HepG2 (cell line): ENCODE measurements at regions not wholly inside any gene's neighbourhood (a gene's known extent, or its start where the extent isn't known, plus 50 kb on each side); places are given as distances from the start of the nearest gene placed in this dataset.

Experiments
- ATAC-seq: fragments of 200-7000 bp; cut with Tn5 transposase; 3 replicates; pipeline ENCODE4 v1.9.1; 2020; ENCODE audit warnings: mild to moderate bottlenecking, moderate library complexity
- BruUV-seq: library from RNA; stranded (reverse); fragments of 400-500 nt; replicated peaks from 2 replicates; lab custom pipeline; 2021; lab: Mats Ljungman, UMichigan
- CTCF ChIA-PET: fragments of 300-600 bp; formaldehyde crosslinking; extraction: SDS; loops from one replicate; lab custom pipeline; 2021; ENCODE audit warnings: low total read pairs, inconsistent platforms, low intra/inter-chr PET ratio; lab: Yijun Ruan, JAX
- POLR2A ChIA-PET: fragments of 350-600 bp; sonication (Branson Sonifier 250); formaldehyde crosslinking; loops from one replicate; lab custom pipeline; 2020; ENCODE audit warnings: antibody characterized with exemption, inconsistent platforms; lab: Yijun Ruan, JAX
- DNase-seq: peaks from one replicate; pipeline ENCODE4 v3.0.0-alpha.2; 2015; ENCODE audit warnings: low spot score
- FAIRE-seq: peaks from 3 replicates; lab custom pipeline; 2011; peaks lifted over from hg19 to GRCh38; lab: Jason Lieb, UNC
- H2AFZ ChIP-seq: one replicate; pipeline ENCODE4 v1.6.1; 2011; ENCODE audit warnings: low read length, inconsistent platforms
- H3K27ac ChIP-seq: fragments of 300-600 bp; 3 replicates; pipeline ENCODE4 v1.8.0; 2011; ENCODE audit warnings: mixed run types, mild to moderate bottlenecking, mixed read lengths, low read length, inconsistent platforms; ENCODE audit not compliant: insufficient read depth; ENCODE audit errors: extremely low read length
- H3K27me3 ChIP-seq, 2 experiments: fragments of 200-600 bp in 1 of 2; 2 replicates in 1 of 2; 3 replicates in 1 of 2; pipeline versions ENCODE4 v1.6.0 to v1.8.0; 2011; ENCODE audit warnings: low read length in 2 of 2, mild to moderate bottlenecking in 2 of 2, moderate library complexity in 2 of 2, inconsistent platforms in 1 of 2; ENCODE audit not compliant: insufficient read depth in 2 of 2, control insufficient read depth in 1 of 2
- H3K36me3 ChIP-seq, 2 experiments: fragments of 200-600 bp in 1 of 2; replicated peaks in 1 of 2; 2 replicates in 1 of 2; 3 replicates in 1 of 2; pipeline versions ENCODE4 v1.5.1 to v1.8.0; 2011; ENCODE audit warnings: low read length in 2 of 2, inconsistent platforms in 1 of 2; ENCODE audit not compliant: insufficient read depth in 2 of 2, control insufficient read depth in 1 of 2
- H3K4me1 ChIP-seq: 2 replicates; pipeline ENCODE4 v1.5.1; 2012; ENCODE audit warnings: low read length, inconsistent platforms; ENCODE audit not compliant: insufficient read depth
- H3K4me2 ChIP-seq: 2 replicates; pipeline ENCODE4 v1.6.0; 2011; ENCODE audit warnings: low read depth, low read length, inconsistent platforms
- H3K4me3 ChIP-seq, 3 experiments: fragments of 200-600 bp in 1 of 3; sonication (generic), shearing (Covaris generic) in 1 of 3; replicated peaks in 1 of 3; 2 replicates each; pipeline ENCODE4 v1.5.1; 2011 to 2016; ENCODE audit warnings: low read length in 3 of 3, inconsistent platforms in 2 of 3, low read depth in 2 of 3, mild to moderate bottlenecking in 2 of 3, control low read depth in 1 of 3, mixed read lengths in 1 of 3; ENCODE audit not compliant: insufficient read depth in 1 of 3
- H3K79me2 ChIP-seq: one replicate; pipeline ENCODE4 v1.6.1; 2011; ENCODE audit warnings: low read length, inconsistent platforms; ENCODE audit not compliant: insufficient read depth
- H3K9ac ChIP-seq: 2 replicates; pipeline ENCODE4 v1.6.0; 2011; ENCODE audit warnings: mild to moderate bottlenecking, low read depth, low read length, inconsistent platforms; ENCODE audit not compliant: insufficient read depth
- H3K9me3 ChIP-seq: 2 replicates; pipeline ENCODE4 v1.5.1; 2012; ENCODE audit warnings: mild to moderate bottlenecking, low read length
- H4K20me1 ChIP-seq: 2 replicates; pipeline ENCODE4 v1.6.0; 2011; ENCODE audit warnings: inconsistent platforms, mild to moderate bottlenecking, low read length, moderate library complexity; ENCODE audit not compliant: insufficient read depth
- ATAD3A ChIP-seq: sonication (generic); formaldehyde crosslinking; IDR thresholded peaks from 2 replicates; pipeline ENCODE4 v1.4.0; 2020; ENCODE audit warnings: missing genetic modification reagents
- FOXM1 ChIP-seq: sonication (generic); formaldehyde crosslinking; IDR thresholded peaks from 2 replicates; pipeline ENCODE4 v1.5.0; 2020; ENCODE audit warnings: missing genetic modification reagents
- GZF1 ChIP-seq: sonication (generic); formaldehyde crosslinking; IDR thresholded peaks from 2 replicates; pipeline ENCODE4 v1.5.1; 2020; ENCODE audit warnings: mild to moderate bottlenecking, missing genetic modification reagents
- HMGA1 ChIP-seq: sonication (generic); formaldehyde crosslinking; conservative IDR thresholded peaks from 2 replicates; pipeline ENCODE4 v1.4.0; 2020; ENCODE audit warnings: missing genetic modification reagents
- HNRNPH1 ChIP-seq: fragments of 200-400 bp; formaldehyde crosslinking; optimal IDR thresholded peaks from 2 replicates; pipeline ENCODE3; 2017; ENCODE audit warnings: mild to moderate bottlenecking, low read depth, low read length
- JUNB ChIP-seq: sonication (generic); formaldehyde crosslinking; IDR thresholded peaks from 2 replicates; pipeline ENCODE4 v1.8.0; 2022; ENCODE audit warnings: missing genetic modification reagents, mild to moderate bottlenecking, borderline replicate concordance
- PLRG1 ChIP-seq: fragments of 450-650 bp; conservative IDR thresholded peaks from 2 replicates; pipeline ENCODE4 v1.6.1; 2016
- SCMH1 ChIP-seq: sonication (generic); formaldehyde crosslinking; IDR thresholded peaks from 2 replicates; pipeline ENCODE4 v1.9.0; 2021; ENCODE audit warnings: missing genetic modification reagents, mild to moderate bottlenecking, borderline replicate concordance
- SMAD3 ChIP-seq: sonication (generic); formaldehyde crosslinking; IDR thresholded peaks from 2 replicates; pipeline ENCODE4 v1.4.0; 2020; ENCODE audit warnings: missing genetic modification reagents
- STAG1 ChIP-seq: sonication (generic); formaldehyde crosslinking; IDR thresholded peaks from 2 replicates; pipeline ENCODE4 v1.4.0; 2020; ENCODE audit warnings: missing genetic modification reagents
- ZNF773 ChIP-seq: sonication (generic); formaldehyde crosslinking; IDR thresholded peaks from 2 replicates; pipeline ENCODE4 v1.4.0; 2020; ENCODE audit warnings: missing genetic modification reagents, borderline replicate concordance
- WGBS: methylation state at CpG from one replicate; pipeline ENCODE4 v1.1.6; 2017; ENCODE audit warnings: low lambda C conversion rate; 5-methylcytosine and 5-hydroxymethylcytosine counted together
- in situ Hi-C: cut with HindIII; loops from 2 replicates; pipeline ENCODE4 v1.10.0; 2017; ENCODE audit warnings: low pct_unique_long_range_greater_than_20kb; ENCODE audit not compliant: extremely low pct_ligation_motif_present
- intact Hi-C: fragments of 100-400 bp; cut with micrococcal nuclease; formaldehyde crosslinking; loops from one replicate; pipeline ENCODE4 v1.10.0; 2022; ENCODE audit not compliant: unreplicated experiment
- TF ChIP-seq, protein P1 (sequence below): sonication (generic); formaldehyde crosslinking; IDR thresholded peaks from 2 replicates; pipeline ENCODE4 v1.5.1; 2020; ENCODE audit warnings: missing genetic modification reagents, mild to moderate bottlenecking, borderline replicate concordance
- TF ChIP-seq, protein P2 (sequence below): sonication (generic); formaldehyde crosslinking; IDR thresholded peaks from 2 replicates; pipeline ENCODE4 v1.9.0; 2021; ENCODE audit warnings: missing genetic modification reagents, mild to moderate bottlenecking, borderline replicate concordance

GRCh38 chr3:64921281-64922065 lies 233.7 kb upstream of the ADAMTS9 start (continued):
- no peak for TF ChIP-seq ATAD3A

GRCh38 chr3:64919934-64920333 lies 232.1 kb upstream of the ADAMTS9 start:
- in situ Hi-C loops = no loop called here

More at GRCh38 chr3:64919934-64920333, 232.1 kb upstream of the ADAMTS9 start:
- H2AFZ ChIP-seq = no peak overlapping the region
- no peaks in the 10 kb centered on the region for H3K36me3 ChIP-seq
- intact Hi-C loops = no loop called here
- no peaks in the 10 kb centered on the region for H3K9me3 ChIP-seq
- ATAC-seq (no peak), FAIRE-seq (no peak), DNase-seq (no peak)
- POLR2A ChIA-PET = no interaction called here
- no peaks in the 10 kb centered on the region for H3K79me2 ChIP-seq
- BruUV-seq = no TSS peak
- no peak overlapping the region for H3K27ac ChIP-seq
- no peaks in the 10 kb centered on the region for H3K4me1 ChIP-seq
- CTCF ChIA-PET = no interaction called here
- 60% methylated on average over 1 of the region's 1 CpG for WGBS
- TF ChIP-seq HNRNPH1 = no peak
- TF ChIP-seq PLRG1 = no peak
- no peak for TF ChIP-seq GZF1 (CRISPR knock-in tag)
- TF ChIP-seq, protein P1, sequence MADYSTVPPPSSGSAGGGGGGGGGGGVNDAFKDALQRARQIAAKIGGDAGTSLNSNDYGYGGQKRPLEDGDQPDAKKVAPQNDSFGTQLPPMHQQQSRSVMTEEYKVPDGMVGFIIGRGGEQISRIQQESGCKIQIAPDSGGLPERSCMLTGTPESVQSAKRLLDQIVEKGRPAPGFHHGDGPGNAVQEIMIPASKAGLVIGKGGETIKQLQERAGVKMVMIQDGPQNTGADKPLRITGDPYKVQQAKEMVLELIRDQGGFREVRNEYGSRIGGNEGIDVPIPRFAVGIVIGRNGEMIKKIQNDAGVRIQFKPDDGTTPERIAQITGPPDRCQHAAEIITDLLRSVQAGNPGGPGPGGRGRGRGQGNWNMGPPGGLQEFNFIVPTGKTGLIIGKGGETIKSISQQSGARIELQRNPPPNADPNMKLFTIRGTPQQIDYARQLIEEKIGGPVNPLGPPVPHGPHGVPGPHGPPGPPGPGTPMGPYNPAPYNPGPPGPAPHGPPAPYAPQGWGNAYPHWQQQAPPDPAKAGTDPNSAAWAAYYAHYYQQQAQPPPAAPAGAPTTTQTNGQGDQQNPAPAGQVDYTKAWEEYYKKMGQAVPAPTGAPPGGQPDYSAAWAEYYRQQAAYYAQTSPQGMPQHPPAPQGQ = no peak
- TF ChIP-seq, protein P2, sequence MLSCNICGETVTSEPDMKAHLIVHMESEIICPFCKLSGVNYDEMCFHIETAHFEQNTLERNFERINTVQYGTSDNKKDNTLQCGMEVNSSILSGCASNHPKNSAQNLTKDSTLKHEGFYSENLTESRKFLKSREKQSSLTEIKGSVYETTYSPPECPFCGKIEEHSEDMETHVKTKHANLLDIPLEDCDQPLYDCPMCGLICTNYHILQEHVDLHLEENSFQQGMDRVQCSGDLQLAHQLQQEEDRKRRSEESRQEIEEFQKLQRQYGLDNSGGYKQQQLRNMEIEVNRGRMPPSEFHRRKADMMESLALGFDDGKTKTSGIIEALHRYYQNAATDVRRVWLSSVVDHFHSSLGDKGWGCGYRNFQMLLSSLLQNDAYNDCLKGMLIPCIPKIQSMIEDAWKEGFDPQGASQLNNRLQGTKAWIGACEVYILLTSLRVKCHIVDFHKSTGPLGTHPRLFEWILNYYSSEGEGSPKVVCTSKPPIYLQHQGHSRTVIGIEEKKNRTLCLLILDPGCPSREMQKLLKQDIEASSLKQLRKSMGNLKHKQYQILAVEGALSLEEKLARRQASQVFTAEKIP = no peak
- TF ChIP-seq FOXM1 = no peak
- TF ChIP-seq STAG1 (CRISPR knock-in tag) = no peak
- no peak for TF ChIP-seq SMAD3 (CRISPR knock-in tag)
- TF ChIP-seq HMGA1 = no peak
- TF ChIP-seq JUNB (CRISPR knock-in tag) = no peak
- TF ChIP-seq ZNF773 = no peak
- TF ChIP-seq SCMH1 (CRISPR knock-in tag) = no peak
- H3K27me3 ChIP-seq = no peaks in the 10 kb centered on the region; a peak in 1 of 5 replicates
- H3K9ac ChIP-seq = no peak overlapping the region
- H4K20me1 ChIP-seq = no peaks in the 10 kb centered on the region
- H3K4me3 ChIP-seq = no peak overlapping the region
- H3K4me2 ChIP-seq = no peak overlapping the region
